ENCODE measurements at regions not wholly inside any gene's neighbourhood (a gene's known extent, or its start where the extent isn't known, plus 50 kb on each side); places are given as distances from the start of the nearest gene placed in this dataset.
"Not testable (repeated sequence)": the region's sequence is repeated elsewhere in the genome, so short reads cannot be mapped to it uniquely, and the experiment has no call there.

DNA sequence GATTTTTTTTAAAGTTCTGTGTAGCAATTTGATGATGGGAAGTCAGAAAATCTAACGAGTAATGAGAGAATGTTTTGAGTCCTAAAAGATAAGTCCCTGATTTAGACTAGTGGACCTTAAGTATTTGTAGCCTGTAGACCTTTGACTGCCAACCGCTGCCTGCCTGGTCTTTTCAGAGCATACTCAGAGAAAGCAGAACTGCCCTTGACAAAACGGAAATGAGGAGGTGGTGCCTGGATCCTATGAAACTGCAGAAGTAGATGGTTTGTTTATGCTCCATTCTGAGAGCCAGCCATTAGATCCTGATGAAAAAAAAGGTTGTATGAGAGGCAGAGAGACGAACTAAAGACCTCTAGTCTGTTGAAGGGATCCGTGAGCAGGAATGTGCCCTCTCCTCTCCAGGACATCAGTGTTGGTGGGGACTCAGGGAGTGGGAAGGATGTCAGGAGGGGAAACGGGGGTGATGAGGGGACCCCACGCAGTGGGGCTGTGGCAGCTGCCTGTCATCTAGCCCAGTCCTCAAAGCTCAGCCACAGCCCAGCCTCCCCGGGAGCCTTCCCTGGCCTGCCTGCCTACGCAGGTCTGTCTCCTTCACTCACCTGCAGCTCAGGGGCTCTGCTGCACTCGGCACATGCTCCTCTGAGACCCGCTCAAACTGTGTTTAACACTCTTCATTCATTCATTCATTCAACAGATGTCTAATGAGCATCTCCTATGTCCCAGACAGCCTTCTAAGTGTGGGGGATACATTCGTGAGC lies 447.5 kb downstream of the AACS start:
- no peak for DNase-seq

- no peak for DNase-seq
These were observed 450.7 kb downstream of the AACS start for GRCh38 chr12:125515887-125516286.

DNA sequence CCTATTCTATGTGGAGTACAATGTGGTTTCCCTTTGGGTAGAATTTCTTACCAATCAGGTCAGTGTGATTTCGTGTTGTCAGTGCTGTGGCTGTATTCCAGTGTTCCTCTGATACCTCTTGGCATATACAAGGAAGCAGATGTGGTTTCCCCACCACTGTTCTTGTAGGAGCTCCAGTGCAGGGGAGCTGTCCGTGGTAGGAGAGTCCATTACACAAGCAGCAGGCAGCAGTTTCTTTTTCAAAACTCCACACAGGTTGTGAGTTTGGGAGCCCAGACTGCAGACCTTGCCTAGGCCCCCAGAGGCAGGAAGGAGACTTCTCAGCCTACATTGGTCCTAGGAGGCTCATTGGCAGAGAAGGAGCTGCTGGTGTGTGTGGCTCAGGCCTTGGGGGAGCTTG lies 452.8 kb downstream of the AACS start:
- no peak for DNase-seq

DNA sequence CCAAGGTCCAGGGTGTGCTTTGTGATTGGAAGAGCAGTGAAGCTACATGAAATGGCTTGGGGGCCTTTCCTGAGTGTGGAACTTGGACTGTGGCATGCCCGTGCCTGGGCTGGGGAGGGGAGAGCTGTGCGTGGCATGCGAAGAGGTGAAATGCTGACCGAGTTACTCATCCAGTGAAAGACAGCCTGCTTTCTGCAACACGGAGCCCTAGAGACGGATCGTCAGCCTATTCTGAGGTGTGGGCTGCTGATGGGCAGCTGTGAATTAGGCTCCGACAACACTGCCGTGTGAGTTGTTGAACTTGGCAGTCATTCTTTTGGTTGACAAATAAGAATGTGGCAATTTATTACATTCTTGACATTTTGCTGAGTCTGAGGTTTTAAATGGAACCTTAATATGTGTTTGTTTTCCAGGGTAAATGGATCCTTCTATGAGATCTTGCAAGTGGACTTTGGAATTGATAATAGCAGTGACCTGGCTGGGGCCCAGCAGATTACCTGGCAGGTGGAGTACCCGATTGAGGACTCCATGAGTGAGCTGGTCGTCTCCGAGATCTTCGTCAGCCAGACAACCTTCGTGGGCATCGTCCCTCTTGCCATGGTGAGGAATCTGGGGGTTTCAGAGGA lies 453.9 kb downstream of the AACS start:
- DNase-seq: no peak

DNA sequence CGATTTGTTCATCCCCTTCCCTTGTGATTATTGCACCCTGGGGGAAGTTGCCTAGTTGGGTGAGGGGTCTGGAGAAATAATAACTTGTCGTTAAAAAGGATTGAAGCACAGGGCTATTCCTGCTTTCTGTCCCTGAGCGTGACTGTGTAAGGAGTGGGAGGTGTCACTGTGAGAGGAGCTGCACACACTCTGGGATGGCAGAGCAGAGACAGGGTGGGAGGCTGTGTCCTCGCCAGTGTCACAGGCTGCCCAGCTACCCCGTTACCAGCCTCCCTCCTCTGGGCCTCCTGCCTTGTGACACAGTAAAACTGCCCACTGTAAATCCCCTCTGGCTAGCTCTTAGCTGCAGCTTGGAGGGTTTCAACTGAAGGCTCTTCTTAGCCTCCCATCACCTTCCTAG lies 460.6 kb downstream of the AACS start:
- no peak for DNase-seq

GRCh38 chr12:125528281-125528680 lies 463.0 kb downstream of the AACS start:
- no peak for DNase-seq

DNA sequence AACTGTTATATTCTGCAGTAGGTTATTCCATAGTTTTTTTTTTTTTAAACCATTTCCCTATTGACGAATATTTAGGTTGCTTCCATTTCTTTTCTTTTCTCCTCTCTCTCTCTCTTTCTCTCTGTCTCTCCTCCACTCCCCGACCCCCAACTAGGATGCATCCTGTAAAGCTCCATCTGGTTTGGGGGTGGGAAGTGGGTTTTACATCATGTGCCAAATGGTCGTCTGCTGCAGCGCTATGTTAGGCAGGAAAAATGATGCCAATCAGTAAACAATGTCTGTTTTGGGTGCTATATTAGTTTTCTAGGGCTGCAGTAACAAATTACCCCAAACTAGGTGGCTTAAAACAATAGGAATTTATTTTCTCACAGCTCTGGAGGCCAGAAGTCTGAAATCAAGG lies 465.0 kb downstream of the AACS start:
- DNase-seq: no peak

DNA sequence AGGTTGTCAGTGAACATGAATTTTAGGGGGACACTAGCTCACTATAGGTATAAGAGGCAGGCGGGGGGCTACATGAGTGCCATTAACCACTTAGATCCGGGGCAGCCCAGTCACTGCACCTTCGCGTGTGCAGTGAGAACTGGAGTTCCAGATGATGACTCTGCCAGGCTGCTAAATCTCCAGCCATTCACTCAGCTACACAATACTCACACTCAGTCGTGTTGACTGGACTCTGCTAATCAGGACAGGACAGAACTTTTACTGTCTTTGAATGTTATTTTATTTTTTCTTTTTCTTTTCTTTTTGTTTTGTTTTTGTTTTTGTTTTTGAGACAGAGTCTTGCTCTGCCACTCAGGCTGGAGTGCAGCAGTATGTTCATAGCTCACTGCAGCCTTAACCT lies 465.6 kb downstream of the AACS start:
- no peak for DNase-seq

- DNase-seq: no peak
These were observed 466.3 kb downstream of the AACS start for GRCh38 chr12:125531574-125531973.

DNA sequence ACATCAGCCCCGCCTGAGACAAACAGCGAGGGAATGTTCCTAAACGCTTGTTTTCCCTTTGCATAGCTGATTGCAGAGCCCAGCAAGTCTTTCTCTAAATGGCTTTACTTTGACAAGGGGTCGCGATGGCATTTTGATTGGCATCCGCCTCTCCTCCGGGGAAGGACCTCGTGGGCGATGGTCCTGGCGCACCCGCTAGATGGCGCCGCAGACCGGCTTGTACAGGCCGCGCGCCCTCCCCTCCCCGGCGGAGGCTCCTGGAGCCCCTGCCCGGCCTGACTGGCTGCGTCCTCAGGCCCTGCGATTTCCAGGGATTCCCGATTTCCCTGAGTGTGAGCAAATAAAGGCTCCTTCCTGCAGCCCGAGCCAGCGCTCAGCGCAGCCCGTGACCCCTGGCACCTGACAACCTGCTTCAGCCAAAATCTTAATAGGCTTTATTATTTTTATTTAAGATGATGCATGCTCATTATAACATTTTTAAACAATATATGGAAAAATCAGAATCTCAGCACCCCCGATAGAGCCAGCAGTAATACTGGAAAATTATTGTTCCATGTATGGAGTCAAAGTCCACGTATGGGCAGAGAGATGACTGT lies 468.3 kb downstream of the AACS start:
- DNase-seq: peak; percentile 60

- no peak for DNase-seq
These were observed 473.4 kb downstream of the AACS start for GRCh38 chr12:125538401-125539199.

GRCh38 chr12:125540580-125541204 lies 475.5 kb downstream of the AACS start:
- DNase-seq: no peak

- no peak for DNase-seq
These were observed 479.7 kb downstream of the AACS start for GRCh38 chr12:125544960-125545359.

DNA sequence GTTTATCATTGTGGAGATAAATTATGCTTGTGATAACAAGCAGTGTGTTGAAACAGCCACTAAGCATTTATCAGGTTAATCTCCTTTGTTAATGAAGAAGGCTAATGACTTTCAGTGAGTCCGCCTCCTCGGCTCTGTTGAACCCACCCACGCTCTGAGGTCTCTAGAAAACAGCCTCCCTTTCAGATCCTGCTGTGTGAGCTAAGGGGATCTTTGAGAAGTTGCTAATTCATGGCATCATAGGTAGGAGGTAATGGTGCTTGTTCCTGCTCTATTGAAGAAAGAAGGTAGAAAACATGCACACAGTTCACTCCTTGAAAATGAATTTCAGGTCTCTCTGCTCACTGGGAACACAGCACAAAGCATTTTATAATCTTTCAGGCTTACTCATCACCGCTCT lies 483.9 kb downstream of the AACS start:
- DNase-seq: no peak

GRCh38 chr12:125549836-125550235 lies 484.6 kb downstream of the AACS start:
- no peak for DNase-seq

- DNase-seq: no peak
These were observed 487.1 kb downstream of the AACS start for GRCh38 chr12:125552295-125552694.

GRCh38 chr12:125561008-125561407 lies 495.8 kb downstream of the AACS start:
- not testable (repeated sequence) for DNase-seq

DNA sequence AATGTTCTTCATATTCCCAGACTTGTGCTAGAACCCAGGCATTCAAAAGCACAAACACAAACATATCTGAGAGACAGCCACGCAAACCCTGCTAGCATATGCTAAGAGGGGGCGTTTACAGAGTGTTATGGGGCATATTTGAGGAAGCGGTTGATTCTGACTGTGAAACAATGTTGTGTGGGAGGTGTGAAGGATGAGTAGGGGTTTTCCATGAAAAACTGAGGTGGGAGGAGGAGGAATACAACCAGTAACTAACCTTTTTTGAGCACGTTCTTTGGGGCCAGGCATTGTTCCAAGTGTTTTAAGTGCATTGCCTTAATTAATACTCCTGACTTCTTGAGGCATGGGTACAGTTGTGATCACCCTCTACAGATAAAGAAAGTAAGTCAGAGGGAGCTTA lies 499.5 kb downstream of the AACS start:
- no peak for DNase-seq

DNA sequence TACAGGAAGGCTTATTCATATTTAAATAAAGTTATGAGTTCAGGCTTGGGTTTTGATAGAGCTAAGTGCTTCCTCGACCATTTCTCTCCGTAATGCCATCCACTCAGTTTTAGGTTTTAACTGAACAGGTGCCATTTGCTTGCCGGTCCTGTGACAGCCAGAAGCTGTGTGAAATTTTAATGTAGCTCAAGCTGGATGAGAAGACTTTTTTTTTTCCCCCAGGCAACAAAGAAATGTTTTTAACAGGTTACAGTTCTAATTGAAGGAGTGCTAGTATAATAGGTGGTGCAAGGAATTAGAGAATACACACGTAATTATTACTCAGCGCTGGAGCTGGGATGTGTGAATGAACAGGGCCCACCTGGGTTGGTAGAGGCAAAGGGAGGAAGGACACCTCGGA lies 502.3 kb downstream of the AACS start:
- no peak for DNase-seq

DNA sequence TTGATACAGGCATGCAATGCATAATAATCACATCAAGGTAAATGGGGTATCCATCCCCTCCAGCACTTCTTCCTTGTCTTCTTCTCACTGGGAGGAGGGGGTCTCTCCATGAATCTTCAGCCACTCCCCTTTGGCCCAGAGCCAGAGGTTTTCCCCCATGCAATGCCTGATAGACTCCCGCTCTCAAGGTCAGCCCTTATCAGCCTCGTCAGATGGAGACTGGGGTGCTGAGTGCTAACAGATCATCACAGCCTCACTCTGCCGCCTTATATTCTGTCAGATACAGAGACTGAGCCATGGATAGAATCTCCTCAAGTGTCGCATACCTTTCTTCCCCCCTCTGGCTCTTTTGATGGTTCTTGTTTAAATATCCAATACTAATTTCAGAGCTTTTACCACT lies 503.1 kb downstream of the AACS start:
- DNase-seq: no peak

- no peak for DNase-seq
These were observed 508.0 kb downstream of the AACS start for GRCh38 chr12:125573271-125573670.

GRCh38 chr12:125577334-125577733 lies 512.1 kb downstream of the AACS start:
- no peak for DNase-seq

GRCh38 chr12:125579916-125580315 lies 514.7 kb downstream of the AACS start:
- DNase-seq: no peak

Data from NCI-H1105 (cell line).